GM18868 (cell line): ENCODE measurements at regions not wholly inside any gene's neighbourhood (a gene's known extent, or its start where the extent isn't known, plus 50 kb on each side); places are given as distances from the start of the nearest gene placed in this dataset.

ENCODE experiments used
- ATAC-seq: cut with Tn5 transposase; IDR thresholded peaks from one replicate; pipeline ENCODE4 v1.9.1; 2021; ENCODE audit warnings: mild to moderate bottlenecking, moderate library complexity; ENCODE audit not compliant: unreplicated experiment

- no peak for ATAC-seq
Measured at GRCh38 chr16:5487728-5488127, 390.1 kb upstream of the EEF2KMT start.

GRCh38 chr16:5482256-5482655, 384.7 kb upstream of the EEF2KMT start:
- ATAC-seq = no peak

GRCh38 chr16:5480431-5481195, 383.0 kb upstream of the EEF2KMT start:
- ATAC-seq = no peak

- ATAC-seq = no peak
Measured at GRCh38 chr16:5479926-5480325, 382.3 kb upstream of the EEF2KMT start.

GRCh38 chr16:5478036-5478435, 380.4 kb upstream of the EEF2KMT start:
- ATAC-seq = no peak

GRCh38 chr16:5477251-5477650, 379.7 kb upstream of the EEF2KMT start:
- ATAC-seq = no peak

GRCh38 chr16:5472552-5472951, 375.0 kb upstream of the EEF2KMT start:
- ATAC-seq = no peak

- no peak for ATAC-seq
Measured at GRCh38 chr16:5468488-5468887, 370.9 kb upstream of the EEF2KMT start.

GRCh38 chr16:5467552-5467951, 370.0 kb upstream of the EEF2KMT start:
- ATAC-seq = no peak

GRCh38 chr16:5466551-5466950, 369.0 kb upstream of the EEF2KMT start:
- no peak for ATAC-seq

- ATAC-seq = no peak
Measured at GRCh38 chr16:5465714-5466113, 368.1 kb upstream of the EEF2KMT start.

GRCh38 chr16:5463820-5464219, 366.2 kb upstream of the EEF2KMT start:
- no peak for ATAC-seq

GRCh38 chr16:5461574-5461973, 364.0 kb upstream of the EEF2KMT start:
- ATAC-seq = no peak

GRCh38 chr16:5461141-5461540, 363.5 kb upstream of the EEF2KMT start:
- no peak for ATAC-seq

- no peak for ATAC-seq
Measured at GRCh38 chr16:5460701-5461100, 363.1 kb upstream of the EEF2KMT start.

GRCh38 chr16:5459863-5460262, 362.3 kb upstream of the EEF2KMT start:
- no peak for ATAC-seq

GRCh38 chr16:5455110-5455509, 357.5 kb upstream of the EEF2KMT start:
- ATAC-seq = no peak

- no peak for ATAC-seq
Measured at GRCh38 chr16:5454349-5454748, 356.8 kb upstream of the EEF2KMT start.

- ATAC-seq = no peak
Measured at GRCh38 chr16:5451641-5452040, 354.0 kb upstream of the EEF2KMT start.

- no peak for ATAC-seq
Measured at GRCh38 chr16:5450409-5451104, 353.0 kb upstream of the EEF2KMT start.

GRCh38 chr16:5449901-5450300, 352.3 kb upstream of the EEF2KMT start:
- ATAC-seq = no peak

GRCh38 chr16:5448798-5449197, 351.2 kb upstream of the EEF2KMT start:
- ATAC-seq = no peak
